Muscle of back (tissue), 3 donors: ENCODE measurements at regions not wholly inside any gene's neighbourhood (a gene's known extent, or its start where the extent isn't known, plus 50 kb on each side); places are given as distances from the start of the nearest gene placed in this dataset.

Experiments
- DNase-seq, 3 donors: peaks; one replicate each; pipeline versions ENCODE4 v3.0.0 to v3.0.0-alpha.2; 2013

GRCh38 chr12:3994500-3994899 is 121.3 kb upstream of the PARP11 start:
- no peak for DNase-seq

GRCh38 chr12:3992945-3993344 is 119.7 kb upstream of the PARP11 start:
- DNase-seq = no peak

- DNase-seq = no peak
Observed at GRCh38 chr12:3991798-3992580, 118.8 kb upstream of the PARP11 start.

GRCh38 chr12:3990501-3991280 is 117.5 kb upstream of the PARP11 start:
- peak in 2 of 3 donors; percentile 12 to 56 for DNase-seq

- no peak for DNase-seq
Observed at GRCh38 chr12:3989218-3989550, 116.0 kb upstream of the PARP11 start.

GRCh38 chr12:3988519-3989217 is 115.5 kb upstream of the PARP11 start:
- DNase-seq = no peak

GRCh38 chr12:3987571-3987970 is 114.4 kb upstream of the PARP11 start:
- DNase-seq = no peak

- DNase-seq = no peak
Observed at GRCh38 chr12:3980504-3981272, 107.5 kb upstream of the PARP11 start.

GRCh38 chr12:3977621-3978020 is 104.4 kb upstream of the PARP11 start:
- DNase-seq = no peak

GRCh38 chr12:3976351-3976938 is 103.2 kb upstream of the PARP11 start:
- DNase-seq = no peak

- no peak for DNase-seq
Observed at GRCh38 chr12:3975652-3976051, 102.5 kb upstream of the PARP11 start.

- DNase-seq = no peak
Observed at GRCh38 chr12:3974883-3975282, 101.7 kb upstream of the PARP11 start.

- no peak for DNase-seq
Observed at GRCh38 chr12:3973973-3974644, 100.9 kb upstream of the PARP11 start.

- no peak for DNase-seq
Observed at GRCh38 chr12:3973269-3973884, 100.2 kb upstream of the PARP11 start.

- no peak for DNase-seq
Observed at GRCh38 chr12:3972576-3972975, 99.4 kb upstream of the PARP11 start.

- DNase-seq = no peak
Observed at GRCh38 chr12:3968523-3968922, 95.3 kb upstream of the PARP11 start.

- DNase-seq = no peak
Observed at GRCh38 chr12:3967556-3968160, 94.5 kb upstream of the PARP11 start.

- no peak for DNase-seq
Observed at GRCh38 chr12:3966376-3966775, 93.2 kb upstream of the PARP11 start.

- DNase-seq = no peak
Observed at GRCh38 chr12:3965046-3965445, 91.8 kb upstream of the PARP11 start.

- peak in 2 of 3 donors; percentile 9 to 50 for DNase-seq
Observed at GRCh38 chr12:3964439-3964838, 91.2 kb upstream of the PARP11 start.
